ENCODE measurements at regions not wholly inside any gene's neighbourhood (a gene's known extent, or its start where the extent isn't known, plus 50 kb on each side); places are given as distances from the start of the nearest gene placed in this dataset.

DNA sequence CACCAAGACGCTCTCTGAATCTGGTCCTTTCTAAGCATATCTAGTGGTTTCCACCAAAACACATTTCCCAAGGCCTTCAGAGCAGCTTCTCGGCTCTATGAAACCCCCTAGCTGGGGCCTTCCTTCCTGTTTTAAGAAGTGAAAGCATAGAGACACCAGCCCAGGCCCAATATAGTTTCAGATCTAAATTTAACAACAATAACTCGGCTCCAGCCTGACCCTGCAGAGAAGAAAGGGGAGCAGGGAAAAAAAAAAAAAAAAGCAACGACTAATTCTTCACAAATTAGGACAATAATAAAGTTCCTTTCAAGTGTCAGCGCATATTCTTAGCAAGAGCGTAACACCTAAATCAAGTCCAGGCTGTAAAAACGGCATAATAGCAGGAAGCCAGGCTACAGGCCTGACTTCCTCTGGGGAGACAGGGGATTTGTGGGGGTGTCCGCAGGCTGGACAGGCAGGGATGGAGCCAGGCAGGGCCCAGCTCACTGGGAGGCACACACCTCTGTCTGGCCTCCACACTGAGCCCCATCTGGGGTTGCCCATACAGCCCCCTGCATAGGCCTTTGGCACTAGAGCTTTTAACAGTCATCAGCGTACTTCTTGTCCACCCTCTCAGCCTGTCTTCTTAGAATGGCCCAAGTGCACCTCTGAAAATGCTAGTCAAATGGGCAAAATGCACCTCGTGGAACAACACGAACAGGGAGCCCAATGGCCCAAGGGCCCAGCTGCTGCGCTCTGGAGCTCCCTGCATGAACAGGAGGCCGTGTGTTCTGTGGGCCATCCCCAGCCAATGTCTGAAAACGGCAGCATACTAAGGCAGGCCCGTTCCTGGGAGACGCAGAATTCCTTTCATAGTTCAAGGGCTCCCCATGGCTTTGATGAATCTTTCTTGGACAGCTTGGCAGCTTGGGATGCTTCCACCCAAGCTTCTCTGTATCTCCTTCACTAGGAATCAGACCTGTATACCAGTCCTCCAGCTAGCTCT lies 772.9 kb downstream of the MED13L start:
- TF ChIP-seq, protein P1, sequence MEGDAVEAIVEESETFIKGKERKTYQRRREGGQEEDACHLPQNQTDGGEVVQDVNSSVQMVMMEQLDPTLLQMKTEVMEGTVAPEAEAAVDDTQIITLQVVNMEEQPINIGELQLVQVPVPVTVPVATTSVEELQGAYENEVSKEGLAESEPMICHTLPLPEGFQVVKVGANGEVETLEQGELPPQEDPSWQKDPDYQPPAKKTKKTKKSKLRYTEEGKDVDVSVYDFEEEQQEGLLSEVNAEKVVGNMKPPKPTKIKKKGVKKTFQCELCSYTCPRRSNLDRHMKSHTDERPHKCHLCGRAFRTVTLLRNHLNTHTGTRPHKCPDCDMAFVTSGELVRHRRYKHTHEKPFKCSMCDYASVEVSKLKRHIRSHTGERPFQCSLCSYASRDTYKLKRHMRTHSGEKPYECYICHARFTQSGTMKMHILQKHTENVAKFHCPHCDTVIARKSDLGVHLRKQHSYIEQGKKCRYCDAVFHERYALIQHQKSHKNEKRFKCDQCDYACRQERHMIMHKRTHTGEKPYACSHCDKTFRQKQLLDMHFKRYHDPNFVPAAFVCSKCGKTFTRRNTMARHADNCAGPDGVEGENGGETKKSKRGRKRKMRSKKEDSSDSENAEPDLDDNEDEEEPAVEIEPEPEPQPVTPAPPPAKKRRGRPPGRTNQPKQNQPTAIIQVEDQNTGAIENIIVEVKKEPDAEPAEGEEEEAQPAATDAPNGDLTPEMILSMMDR (conservative IDR thresholded peaks at IDR 0.05) = no peak
- H3K27ac ChIP-seq = no peak overlapping the region

DNA sequence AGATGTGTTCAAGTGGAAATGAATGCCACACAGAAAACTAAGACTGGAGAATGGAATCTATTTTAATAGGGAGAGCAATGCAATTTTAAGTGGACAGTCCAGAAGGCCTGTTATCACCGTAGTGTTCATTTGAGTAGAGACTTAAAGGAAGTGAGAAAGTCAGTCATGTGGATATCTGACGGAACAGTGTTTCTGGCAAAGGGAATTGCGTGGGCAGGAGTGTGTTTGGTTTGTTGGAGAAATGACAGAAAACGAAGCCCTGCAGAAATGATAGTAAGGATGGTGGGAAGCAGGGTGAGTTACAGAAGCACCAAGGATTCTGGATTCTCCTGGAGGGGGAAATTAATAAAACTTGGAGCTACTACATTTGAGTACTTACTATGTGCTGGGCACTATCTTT lies 776.6 kb downstream of the MED13L start:
- TF ChIP-seq, protein P1 (conservative IDR thresholded peaks at IDR 0.05) = no peak
- no peak overlapping the region for H3K27ac ChIP-seq

DNA sequence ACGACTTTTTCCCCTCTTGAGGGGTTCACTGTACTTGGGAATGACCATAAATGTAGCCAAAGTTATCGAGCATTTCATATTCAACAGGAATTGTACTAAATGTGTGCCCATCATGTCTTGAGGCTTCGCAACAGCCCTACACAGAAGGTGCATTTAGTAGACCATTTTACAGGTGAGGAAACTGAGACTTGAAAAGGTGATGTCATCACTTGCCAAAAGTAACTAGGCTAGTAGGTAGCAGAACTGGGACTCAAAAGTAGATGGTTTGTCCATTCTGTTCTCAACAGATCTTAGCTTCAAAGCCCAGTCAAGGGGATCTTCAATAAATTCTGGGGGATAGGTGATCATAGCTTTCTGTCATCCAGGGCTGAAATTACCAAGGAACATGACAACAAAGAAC lies 782.2 kb downstream of the MED13L start:
- TF ChIP-seq, protein P1 (conservative IDR thresholded peaks at IDR 0.05) = no peak
- H3K27ac ChIP-seq = no peak overlapping the region

DNA sequence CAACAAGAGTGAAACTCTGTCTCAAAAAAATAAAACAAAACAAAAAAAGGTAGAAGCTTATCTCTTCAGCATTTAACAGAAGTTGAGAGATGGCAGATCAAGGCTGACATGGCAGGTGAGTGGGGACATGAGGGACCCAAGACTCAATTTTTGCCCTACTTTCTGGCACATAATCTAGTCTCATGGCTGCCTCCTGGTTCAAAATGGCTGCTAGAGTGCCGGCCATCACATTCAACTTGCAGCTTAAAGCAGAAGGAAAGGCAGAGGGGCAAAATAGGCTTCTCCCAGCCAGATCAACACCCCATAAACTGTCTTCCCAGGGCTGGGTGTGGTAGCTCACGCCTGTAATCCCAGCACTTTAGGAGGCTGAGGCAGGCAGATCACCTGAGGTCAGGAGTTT lies 784.9 kb downstream of the MED13L start:
- peak overlapping the region; percentile 74 for H3K27ac ChIP-seq
- TF ChIP-seq, protein P1 (conservative IDR thresholded peaks at IDR 0.05) = no peak

DNA sequence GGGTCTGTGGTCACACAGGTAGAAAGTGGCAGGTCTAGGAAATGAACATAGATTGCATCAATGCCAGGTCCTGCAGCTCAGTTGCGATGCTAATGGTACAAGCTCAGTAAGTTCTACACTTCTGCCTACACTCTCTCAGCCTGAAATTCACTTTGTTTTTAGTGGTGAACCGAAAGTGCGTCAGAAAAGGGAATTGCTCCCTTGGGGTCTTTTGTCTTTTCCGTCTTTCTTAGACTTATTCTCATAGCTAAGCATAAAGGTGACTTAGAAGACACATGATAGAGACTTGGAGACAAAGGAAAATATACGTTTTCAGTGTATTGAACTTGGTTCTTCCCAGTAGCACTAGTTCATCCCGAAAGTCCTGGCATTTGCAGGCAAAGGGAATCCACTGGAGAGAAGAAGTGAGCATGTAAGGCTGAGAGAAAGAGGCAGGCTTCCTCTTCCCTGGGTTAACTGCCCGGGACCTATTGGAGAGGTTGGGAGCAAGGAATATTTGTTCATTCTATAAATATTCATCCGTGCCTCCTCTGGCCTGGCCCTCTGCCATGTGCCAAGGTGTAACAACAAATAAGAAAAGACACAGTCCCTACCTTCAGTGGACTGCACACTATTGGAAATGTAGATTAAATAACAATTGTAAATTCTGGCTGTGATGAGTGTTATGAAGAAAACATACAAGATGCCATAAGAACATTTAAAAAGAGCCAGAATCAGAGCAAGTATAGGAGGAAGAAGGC lies 785.8 kb downstream of the MED13L start:
- peak overlapping the region; percentile 74 for H3K27ac ChIP-seq
- TF ChIP-seq, protein P1 (conservative IDR thresholded peaks at IDR 0.05) = no peak

GRCh38 chr12:115489253-115489652 lies 788.2 kb downstream of the MED13L start:
- TF ChIP-seq, protein P1 (conservative IDR thresholded peaks at IDR 0.05) = no peak

GRCh38 chr12:115485967-115486366 lies 791.5 kb downstream of the MED13L start:
- TF ChIP-seq, protein P1 (conservative IDR thresholded peaks at IDR 0.05) = no peak
- peak overlapping the region; percentile 9; the same call in 1 of the 2 replicates for H3K27ac ChIP-seq

More at GRCh38 chr12:115489253-115489652, 788.2 kb downstream of the MED13L start:
- H3K27ac ChIP-seq = no peak overlapping the region
